Activated T-cell treated with anti-CD3 and anti-CD28 coated beads for 48 hours (primary cell): ENCODE measurements at regions not wholly inside any gene's neighbourhood (a gene's known extent, or its start where the extent isn't known, plus 50 kb on each side); places are given as distances from the start of the nearest gene placed in this dataset.
A peak's percentile ranks its signal among the peaks of the same experiment; 100 is the strongest.
"Not testable (repeated sequence)": the region's sequence is repeated elsewhere in the genome, so short reads cannot be mapped to it uniquely, and the experiment has no call there.

Source experiments
- DNase-seq: peaks from one replicate; pipeline ENCODE4 v3.0.0-alpha.2; 2020; ENCODE audit warnings: low read depth

- no peak for DNase-seq
These were observed 357.2 kb downstream of the DLEU7 start for GRCh38 chr13:50485979-50486935.

GRCh38 chr13:50493683-50494082, 349.8 kb downstream of the DLEU7 start:
- no peak for DNase-seq

GRCh38 chr13:50494138-50494537, 349.4 kb downstream of the DLEU7 start:
- no peak for DNase-seq

GRCh38 chr13:50503212-50503611, 340.3 kb downstream of the DLEU7 start:
- DNase-seq: not testable (repeated sequence)

GRCh38 chr13:50509167-50509566, 334.3 kb downstream of the DLEU7 start:
- DNase-seq: no peak

- DNase-seq: no peak
These were observed 333.6 kb downstream of the DLEU7 start for GRCh38 chr13:50509771-50510441.

- not testable (repeated sequence) for DNase-seq
These were observed 332.5 kb downstream of the DLEU7 start for GRCh38 chr13:50510885-50511545.

GRCh38 chr13:50511877-50512341, 331.6 kb downstream of the DLEU7 start:
- DNase-seq: no peak

- DNase-seq: peak; percentile 15
These were observed 330.8 kb downstream of the DLEU7 start for GRCh38 chr13:50512474-50513299.

- no peak for DNase-seq
These were observed 330.1 kb downstream of the DLEU7 start for GRCh38 chr13:50513300-50513877.

GRCh38 chr13:50514249-50514648, 329.2 kb downstream of the DLEU7 start:
- no peak for DNase-seq

GRCh38 chr13:50518131-50518530, 325.4 kb downstream of the DLEU7 start:
- DNase-seq: no peak

GRCh38 chr13:50518781-50519201, 324.7 kb downstream of the DLEU7 start:
- DNase-seq: no peak

- no peak for DNase-seq
These were observed 323.6 kb downstream of the DLEU7 start for GRCh38 chr13:50519866-50520265.

GRCh38 chr13:50521006-50521830, 322.3 kb downstream of the DLEU7 start:
- no peak for DNase-seq

GRCh38 chr13:50521831-50522149, 321.7 kb downstream of the DLEU7 start:
- no peak for DNase-seq

- DNase-seq: no peak
These were observed 321.0 kb downstream of the DLEU7 start for GRCh38 chr13:50522506-50522905.

GRCh38 chr13:50523307-50523706, 320.2 kb downstream of the DLEU7 start:
- no peak for DNase-seq

GRCh38 chr13:50524560-50524959, 318.9 kb downstream of the DLEU7 start:
- DNase-seq: no peak

- no peak for DNase-seq
These were observed 316.8 kb downstream of the DLEU7 start for GRCh38 chr13:50526661-50527071.
